IMR-90 (cell line): ENCODE measurements at regions not wholly inside any gene's neighbourhood (a gene's known extent, or its start where the extent isn't known, plus 50 kb on each side); places are given as distances from the start of the nearest gene placed in this dataset.

Source experiments
- ATAC-seq: fragments of 200-7000 bp; cut with Tn5 transposase; 2 replicates; pipeline ENCODE4 v1.9.1; 2020; ENCODE audit warnings: low read depth, mild to moderate bottlenecking, moderate library complexity
- BruUV-seq: library from RNA; stranded (reverse); fragments of 400-500 nt; replicated peaks from 2 replicates; lab custom pipeline; 2021; lab: Mats Ljungman, UMichigan
- CTCF ChIA-PET: fragments of 300-600 bp; formaldehyde crosslinking; extraction: SDS; loops from one replicate; lab custom pipeline; 2021; ENCODE audit warnings: antibody characterized with exemption; lab: Yijun Ruan, JAX
- POLR2A ChIA-PET: fragments of 300-600 bp; sonication (Branson Sonifier 250); formaldehyde crosslinking; loops from one replicate; lab custom pipeline; 2022; ENCODE audit warnings: antibody characterized with exemption; ENCODE audit not compliant: unreplicated experiment; lab: Charles Lee
- DNase-seq: peaks from one replicate; pipeline ENCODE4 v3.0.0; 2013
- H2AFZ ChIP-seq: replicated peaks from 2 replicates; pipeline ENCODE3; 2013; ENCODE audit warnings: low read length, mild to moderate bottlenecking; ENCODE audit not compliant: poor library complexity
- H2AK5ac ChIP-seq: 2 replicates; pipeline ENCODE4 v1.6.1; 2013; ENCODE audit warnings: low read depth, low read length, inconsistent platforms
- H2AK9ac ChIP-seq: replicated peaks from 2 replicates; pipeline ENCODE3; 2013; ENCODE audit warnings: mild to moderate bottlenecking, low read depth, low read length, moderate library complexity; ENCODE audit not compliant: poor library complexity
- H2BK120ac ChIP-seq: 2 replicates; pipeline ENCODE4 v1.6.1; 2013; ENCODE audit warnings: low read depth, low read length, inconsistent platforms
- H2BK15ac ChIP-seq: 3 replicates; pipeline ENCODE4 v1.6.1; 2013; ENCODE audit warnings: low read depth, low read length, inconsistent platforms
- H2BK20ac ChIP-seq: 2 replicates; pipeline ENCODE4 v1.6.1; 2013; ENCODE audit warnings: low read depth, mild to moderate bottlenecking, inconsistent platforms, low read length, moderate library complexity
- H2BK5ac ChIP-seq: 2 replicates; pipeline ENCODE4 v1.6.1; 2013; ENCODE audit warnings: mild to moderate bottlenecking, low read depth, low read length, inconsistent platforms; ENCODE audit not compliant: poor library complexity, severe bottlenecking
- H3K14ac ChIP-seq: replicated peaks from 2 replicates; pipeline ENCODE4 v1.6.1; 2013; ENCODE audit warnings: low read depth, low read length, inconsistent platforms
- H3K18ac ChIP-seq: 2 replicates; pipeline ENCODE4 v1.6.1; 2013; ENCODE audit warnings: low read depth, low read length, control low read depth
- H3K23ac ChIP-seq: 2 replicates; pipeline ENCODE4 v1.6.1; 2013; ENCODE audit warnings: low read depth, low read length, inconsistent platforms
- H3K27ac ChIP-seq: 2 replicates; pipeline ENCODE4 v1.5.1; 2013; ENCODE audit warnings: mild to moderate bottlenecking, control low read depth, low read length; ENCODE audit not compliant: insufficient read depth
- H3K27me3 ChIP-seq: 2 replicates; pipeline ENCODE4 v1.6.1; 2013; ENCODE audit warnings: low read length; ENCODE audit not compliant: control insufficient read depth, insufficient read depth
- H3K36me3 ChIP-seq: 2 replicates; pipeline ENCODE4 v1.6.1; 2013; ENCODE audit warnings: low read length, mixed read lengths; ENCODE audit not compliant: control insufficient read depth, insufficient read depth
- H3K4ac ChIP-seq: 2 replicates; pipeline ENCODE4 v1.6.1; 2013; ENCODE audit warnings: low read depth, low read length, inconsistent platforms
- H3K4me1 ChIP-seq: 2 replicates; pipeline ENCODE4 v1.6.1; 2013; ENCODE audit warnings: low read length, mixed read lengths; ENCODE audit not compliant: control insufficient read depth, insufficient read depth
- H3K4me2 ChIP-seq: 2 replicates; pipeline ENCODE4 v1.6.1; 2013; ENCODE audit warnings: low read depth, mild to moderate bottlenecking, control low read depth, low read length, moderate library complexity
- H3K4me3 ChIP-seq: 2 replicates; pipeline ENCODE4 v1.5.1; 2013; ENCODE audit warnings: low read depth, mild to moderate bottlenecking, control low read depth, low read length, moderate library complexity; ENCODE audit not compliant: insufficient read depth
- H3K56ac ChIP-seq: 2 replicates; pipeline ENCODE4 v1.6.1; 2013; ENCODE audit warnings: low read length, inconsistent platforms; ENCODE audit not compliant: insufficient read depth; ENCODE audit errors: extremely low read depth
- H3K79me1 ChIP-seq, 2 experiments: 2 replicates each; pipeline ENCODE4 v1.6.1; 2013; ENCODE audit warnings: low read length in 2 of 2, inconsistent platforms in 1 of 2, low read depth in 1 of 2
- H3K9ac ChIP-seq: 2 replicates; pipeline ENCODE4 v1.6.1; 2013; ENCODE audit warnings: low read depth, low read length, control low read depth
- H3K9me1 ChIP-seq: 2 replicates; pipeline ENCODE4 v1.6.1; 2013; ENCODE audit warnings: low read length, inconsistent platforms; ENCODE audit not compliant: insufficient read depth
- H3K9me3 ChIP-seq: 2 replicates; pipeline ENCODE4 v1.6.1; 2013; ENCODE audit warnings: low read length; ENCODE audit not compliant: control insufficient read depth, insufficient read depth
- H4K20me1 ChIP-seq: 2 replicates; pipeline ENCODE4 v1.6.1; 2013; ENCODE audit warnings: low read length, inconsistent platforms; ENCODE audit not compliant: insufficient read depth
- H4K5ac ChIP-seq: 2 replicates; pipeline ENCODE4 v1.6.1; 2013; ENCODE audit warnings: mild to moderate bottlenecking, low read depth, low read length, control low read depth
- H4K8ac ChIP-seq, 2 experiments: 2 replicates each; pipeline ENCODE4 v1.6.1; 2013; ENCODE audit warnings: low read depth in 2 of 2, low read length in 2 of 2, control low read depth in 1 of 2, inconsistent platforms in 1 of 2
- H4K91ac ChIP-seq: 2 replicates; pipeline ENCODE4 v1.6.1; 2013; ENCODE audit warnings: low read depth, low read length, inconsistent platforms; ENCODE audit not compliant: insufficient read depth
- BHLHE40 ChIP-seq: fragments of 150-350 bp; IDR thresholded peaks from 2 replicates; pipeline ENCODE4 v1.6.1; 2016; ENCODE audit warnings: mild to moderate bottlenecking, low read depth, low read length
- CEBPB ChIP-seq: IDR thresholded peaks from 2 replicates; pipeline ENCODE4 v1.6.1; 2012; ENCODE audit warnings: low read depth, low read length, improper control_type of control experiment
- CHD1 ChIP-seq: IDR thresholded peaks from 2 replicates; pipeline ENCODE4 v1.6.1; 2012; ENCODE audit warnings: low read depth, low read length, improper control_type of control experiment
- CTCF ChIP-seq: conservative IDR thresholded peaks from 2 replicates; pipeline ENCODE4 v1.5.1; 2012; ENCODE audit warnings: mild to moderate bottlenecking, low read depth, low read length, improper control_type of control experiment
- ELK1 ChIP-seq: fragments of 150-350 bp; IDR thresholded peaks from 2 replicates; pipeline ENCODE4 v1.6.1; 2016; ENCODE audit warnings: low read depth, mild to moderate bottlenecking, low read length, moderate library complexity, borderline replicate concordance
- FOS ChIP-seq: fragments of 150-350 bp; IDR thresholded peaks from 2 replicates; pipeline ENCODE4 v1.6.1; 2016; ENCODE audit warnings: low read depth, low read length
- MAZ ChIP-seq: IDR thresholded peaks from 2 replicates; pipeline ENCODE4 v1.6.1; 2012; ENCODE audit warnings: low read depth, mild to moderate bottlenecking, low read length, improper control_type of control experiment, moderate library complexity, borderline replicate concordance
- MXI1 ChIP-seq: IDR thresholded peaks from 2 replicates; pipeline ENCODE4 v1.6.1; 2012; ENCODE audit warnings: low read depth, mild to moderate bottlenecking, low read length, moderate library complexity, borderline replicate concordance
- NFE2L2 ChIP-seq: fragments of 150-350 bp; IDR thresholded peaks from 2 replicates; pipeline ENCODE4 v1.6.1; 2016; ENCODE audit warnings: low read depth, mild to moderate bottlenecking, low read length
- POLR2A ChIP-seq: IDR thresholded peaks from 2 replicates; pipeline ENCODE4 v1.6.1; 2012; ENCODE audit warnings: mild to moderate bottlenecking, low read depth, low read length
- RAD21 ChIP-seq: IDR thresholded peaks from 2 replicates; pipeline ENCODE4 v1.6.1; 2012; ENCODE audit warnings: low read length, improper control_type of control experiment
- RCOR1 ChIP-seq: IDR thresholded peaks from 2 replicates; pipeline ENCODE4 v1.6.1; 2012; ENCODE audit warnings: mild to moderate bottlenecking, low read length, improper control_type of control experiment; ENCODE audit not compliant: insufficient replicate concordance
- RFX5 ChIP-seq: IDR thresholded peaks from 2 replicates; pipeline ENCODE4 v1.8.0; 2012; ENCODE audit warnings: low read depth, mild to moderate bottlenecking, low read length, moderate library complexity
- SMC3 ChIP-seq: fragments of 150-350 bp; IDR thresholded peaks from 2 replicates; pipeline ENCODE4 v1.6.1; 2016; ENCODE audit warnings: low read depth, mild to moderate bottlenecking, antibody characterized with exemption, low read length, moderate library complexity
- USF2 ChIP-seq: fragments of 150-350 bp; IDR thresholded peaks from 2 replicates; pipeline ENCODE4 v1.6.1; 2017; ENCODE audit warnings: mild to moderate bottlenecking, antibody characterized with exemption, low read length, low read depth
- dilution Hi-C: fragments of 300-500 bp; cut with HindIII; formaldehyde crosslinking; loops from one replicate; pipeline ENCODE4 v1.14.3; 2018; ENCODE audit warnings: low sequenced_read_pairs; ENCODE audit not compliant: unreplicated experiment
- in situ Hi-C: fragments of 300-500 bp; cut with MboI; formaldehyde crosslinking; loops from 3 replicates; pipeline ENCODE4 v1.14.3; 2019; ENCODE audit warnings: low sequenced_read_pairs, inconsistent platforms, mixed read lengths
- intact Hi-C: fragments of 100-400 bp; cut with micrococcal nuclease; formaldehyde crosslinking; loops from 2 replicates; pipeline ENCODE4 v1.10.0; 2022

- intact Hi-C loops: no loop called here
- ChIA-PET POLR2A (no interaction called here), CTCF (interaction anchor here (1.5 kb wide), 1 partner anchor 16 kb away, joined by 3 read pairs; no protein-coding TSS in a partner anchor)
- peaks cover 4% of the 10 kb centered on the region; the same call in 1 of the 2 replicates for H3K9me3 ChIP-seq
- no peak overlapping the region for H2BK120ac ChIP-seq
- no peak for TF ChIP-seq USF2
- TF ChIP-seq NFE2L2: no peak
- no peak for TF ChIP-seq BHLHE40
- TF ChIP-seq CTCF: no peak
- no peak for TF ChIP-seq CEBPB
- TF ChIP-seq RFX5: no peak
- no peak for TF ChIP-seq FOS
- TF ChIP-seq RAD21: no peak
- TF ChIP-seq ELK1: no peak
- no peak for TF ChIP-seq MXI1
- no peak for TF ChIP-seq SMC3
- no peak for TF ChIP-seq RCOR1
- no peak for TF ChIP-seq MAZ
- no peak for TF ChIP-seq POLR2A
- TF ChIP-seq CHD1: no peak
- no peak overlapping the region for H2AFZ ChIP-seq
- H2BK20ac ChIP-seq: no peak overlapping the region
- H3K4ac ChIP-seq: no peak overlapping the region
- H4K91ac ChIP-seq: no peak overlapping the region
- H4K8ac ChIP-seq: no peak overlapping the region
- in situ Hi-C loops: no loop called here
- no peaks in the 10 kb centered on the region for H4K20me1 ChIP-seq
- no peaks in the 10 kb centered on the region for H3K27me3 ChIP-seq
- H3K23ac ChIP-seq: no peak overlapping the region
- no peak overlapping the region for H2AK9ac ChIP-seq
- no peak for DNase-seq
- H2BK15ac ChIP-seq: no peak overlapping the region
- H2BK5ac ChIP-seq: no peak overlapping the region
- no peak overlapping the region for H3K14ac ChIP-seq
- H4K5ac ChIP-seq: no peak overlapping the region
- H3K9ac ChIP-seq: no peak overlapping the region
- no peak overlapping the region for H3K27ac ChIP-seq
- H3K4me3 ChIP-seq: no peak overlapping the region
- no TSS peak for BruUV-seq
- H2AK5ac ChIP-seq: no peak overlapping the region
- dilution Hi-C loops: no loop called here
- no peak for ATAC-seq
- no peaks in the 10 kb centered on the region for H3K36me3 ChIP-seq
- H3K4me1 ChIP-seq: no peaks in the 10 kb centered on the region
- no peak overlapping the region for H3K18ac ChIP-seq
- H3K56ac ChIP-seq: no peak overlapping the region
- no peaks in the 10 kb centered on the region for H3K9me1 ChIP-seq
- no peaks in the 10 kb centered on the region for H3K79me1 ChIP-seq
- no peak overlapping the region for H3K4me2 ChIP-seq
Observed at GRCh38 chr10:83961620-83962019, 177.7 kb upstream of the GHITM start.
